GM19455 (cell line): ENCODE measurements at regions not wholly inside any gene's neighbourhood (a gene's known extent, or its start where the extent isn't known, plus 50 kb on each side); places are given as distances from the start of the nearest gene placed in this dataset.
A peak's percentile ranks its signal among the peaks of the same experiment; 100 is the strongest.

ENCODE experiments used
- ATAC-seq: cut with Tn5 transposase; IDR thresholded peaks from one replicate; pipeline ENCODE4 v1.9.1; 2021; ENCODE audit not compliant: unreplicated experiment

GRCh38 chr6:92828788-92829187, 590.6 kb downstream of the EPHA7 start:
- ATAC-seq = no peak

GRCh38 chr6:92827104-92827503, 592.3 kb downstream of the EPHA7 start:
- ATAC-seq = no peak

GRCh38 chr6:92826633-92827032, 592.7 kb downstream of the EPHA7 start:
- no peak for ATAC-seq

- no peak for ATAC-seq
Observed at GRCh38 chr6:92822222-92822621, 597.1 kb downstream of the EPHA7 start.

- no peak for ATAC-seq
Observed at GRCh38 chr6:92820601-92821000, 598.8 kb downstream of the EPHA7 start.

GRCh38 chr6:92810913-92811312, 608.4 kb downstream of the EPHA7 start:
- ATAC-seq = peak; percentile 97

GRCh38 chr6:92806254-92806653, 613.1 kb downstream of the EPHA7 start:
- ATAC-seq = no peak

GRCh38 chr6:92791403-92791802, 628.0 kb downstream of the EPHA7 start:
- ATAC-seq = no peak

GRCh38 chr6:92790381-92790780, 629.0 kb downstream of the EPHA7 start:
- ATAC-seq = no peak

GRCh38 chr6:92784235-92784634, 635.1 kb downstream of the EPHA7 start:
- no peak for ATAC-seq

GRCh38 chr6:92779746-92780145, 639.6 kb downstream of the EPHA7 start:
- ATAC-seq = no peak

GRCh38 chr6:92777146-92777740, 642.1 kb downstream of the EPHA7 start:
- ATAC-seq = peak; percentile 64

GRCh38 chr6:92770540-92770939, 648.8 kb downstream of the EPHA7 start:
- no peak for ATAC-seq

GRCh38 chr6:92767101-92767500, 652.3 kb downstream of the EPHA7 start:
- ATAC-seq = no peak

GRCh38 chr6:92763680-92764079, 655.7 kb downstream of the EPHA7 start:
- no peak for ATAC-seq

- no peak for ATAC-seq
Observed at GRCh38 chr6:92763274-92763584, 656.1 kb downstream of the EPHA7 start.

GRCh38 chr6:92762443-92763273, 656.7 kb downstream of the EPHA7 start:
- no peak for ATAC-seq

- ATAC-seq = no peak
Observed at GRCh38 chr6:92759178-92759577, 660.2 kb downstream of the EPHA7 start.

GRCh38 chr6:92757925-92758324, 661.4 kb downstream of the EPHA7 start:
- no peak for ATAC-seq

GRCh38 chr6:92756912-92757311, 662.4 kb downstream of the EPHA7 start:
- no peak for ATAC-seq

GRCh38 chr6:92753956-92754355, 665.4 kb downstream of the EPHA7 start:
- no peak for ATAC-seq

- no peak for ATAC-seq
Observed at GRCh38 chr6:92752114-92752513, 667.2 kb downstream of the EPHA7 start.

GRCh38 chr6:92748131-92748530, 671.2 kb downstream of the EPHA7 start:
- no peak for ATAC-seq
